Pons (tissue), 1 donor: ENCODE measurements at regions not wholly inside any gene's neighbourhood (a gene's known extent, or its start where the extent isn't known, plus 50 kb on each side); places are given as distances from the start of the nearest gene placed in this dataset.

Source experiments
- DNase-seq: peaks from one replicate; pipeline ENCODE4 v3.0.0-alpha.2; 2016; ENCODE audit warnings: low spot score

DNA sequence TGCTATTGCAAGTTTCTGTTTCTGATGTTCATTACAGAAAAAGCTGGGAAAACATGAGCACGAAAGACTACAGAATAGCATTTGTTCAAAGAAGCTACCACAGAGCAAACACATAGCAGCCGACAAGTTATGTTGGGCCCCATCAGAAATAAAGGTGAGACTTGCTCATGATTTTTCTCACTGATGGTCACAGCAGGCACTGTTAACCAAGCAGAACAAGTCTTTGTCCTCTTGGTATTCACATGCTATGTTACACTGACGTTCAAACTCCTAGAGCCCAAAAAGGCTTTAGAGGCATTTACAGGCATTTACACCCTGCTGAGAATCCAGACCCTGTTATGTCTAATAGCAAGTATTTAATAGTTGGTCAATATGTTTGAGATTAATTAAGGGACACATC is 235.0 kb upstream of the HNMT start:
- DNase-seq, result no peak

DNA sequence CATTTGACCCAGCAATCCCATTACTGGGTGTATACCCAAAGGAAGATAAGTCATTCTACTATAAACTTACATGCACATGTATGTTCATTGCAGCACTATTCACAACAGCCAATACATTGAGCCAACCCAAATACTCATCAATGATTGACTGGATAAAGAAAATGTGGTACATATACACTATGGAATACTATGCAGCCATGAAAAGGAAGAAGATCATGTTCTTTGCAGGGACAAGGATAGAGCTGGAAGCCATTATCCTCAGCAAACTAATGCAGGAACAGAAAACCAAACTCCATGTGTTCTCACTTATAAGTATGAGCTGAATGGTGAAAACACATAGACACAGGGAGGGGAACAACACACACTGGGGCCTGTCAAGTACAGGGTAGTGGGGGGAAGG is 226.7 kb upstream of the HNMT start:
- no peak for DNase-seq

DNA sequence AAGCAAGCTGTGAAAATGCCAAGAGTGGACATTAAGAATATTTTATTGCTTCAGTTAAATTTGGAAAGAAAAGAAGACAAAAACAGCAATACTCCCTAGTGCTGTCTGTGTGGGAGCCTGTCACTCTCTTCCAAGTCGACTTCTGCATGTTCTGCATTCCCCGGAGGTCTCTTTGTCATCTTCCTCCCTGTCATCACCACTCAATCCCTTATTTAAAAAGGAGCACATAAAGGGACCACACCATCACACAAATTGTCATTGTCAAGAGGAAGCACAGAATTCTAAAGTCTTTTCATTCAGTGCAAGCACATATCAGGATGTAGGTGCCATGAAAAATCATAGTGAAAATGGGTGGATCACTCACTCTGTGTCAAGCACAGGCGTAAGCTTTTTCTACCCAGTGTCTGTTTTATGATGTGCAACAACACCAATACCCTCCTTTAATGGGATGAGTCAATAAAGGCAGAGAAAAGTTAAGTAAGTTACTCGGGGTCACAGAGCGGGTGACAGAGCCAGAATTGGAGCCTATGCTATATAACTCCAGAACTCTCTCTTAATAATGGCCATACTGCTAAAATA is 222.4 kb upstream of the HNMT start:
- no peak for DNase-seq

DNA sequence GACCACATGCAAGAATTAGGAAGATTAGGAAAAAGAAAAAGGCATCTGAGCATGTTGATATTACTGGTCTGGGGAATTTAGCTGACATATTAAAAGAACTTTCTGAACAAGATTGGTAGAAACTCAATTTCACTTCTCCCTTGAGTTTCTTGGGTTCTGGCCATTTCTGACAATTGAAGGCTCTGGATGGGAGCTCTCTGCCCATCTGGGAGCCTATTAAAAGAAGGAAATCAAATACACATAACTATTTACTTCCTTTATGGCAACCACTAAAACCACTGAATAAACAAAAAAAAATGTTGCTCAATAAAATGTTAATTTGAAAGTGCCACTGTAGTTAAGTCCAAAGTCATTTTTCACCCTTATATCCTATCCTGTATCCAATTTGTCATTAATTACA is 216.8 kb upstream of the HNMT start:
- no peak for DNase-seq

DNA sequence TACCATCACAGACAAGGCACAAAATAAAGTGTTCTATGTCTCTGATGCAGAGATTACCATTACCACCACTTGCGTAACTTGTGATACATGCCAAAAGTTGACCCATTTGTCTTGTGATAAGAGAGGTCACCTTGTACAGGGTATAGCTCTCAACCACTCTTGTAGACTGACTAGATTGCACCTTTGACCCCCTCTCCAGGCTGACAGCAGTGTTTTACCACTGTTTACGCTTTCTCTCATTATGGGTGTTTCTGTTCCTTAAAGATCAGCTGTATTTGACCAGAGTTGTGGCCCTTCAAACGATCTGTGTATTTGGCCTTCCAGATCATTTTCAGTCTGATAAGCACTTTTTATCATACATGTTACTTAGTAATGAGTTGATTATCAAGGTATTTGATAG is 215.7 kb upstream of the HNMT start:
- DNase-seq, result no peak

DNA sequence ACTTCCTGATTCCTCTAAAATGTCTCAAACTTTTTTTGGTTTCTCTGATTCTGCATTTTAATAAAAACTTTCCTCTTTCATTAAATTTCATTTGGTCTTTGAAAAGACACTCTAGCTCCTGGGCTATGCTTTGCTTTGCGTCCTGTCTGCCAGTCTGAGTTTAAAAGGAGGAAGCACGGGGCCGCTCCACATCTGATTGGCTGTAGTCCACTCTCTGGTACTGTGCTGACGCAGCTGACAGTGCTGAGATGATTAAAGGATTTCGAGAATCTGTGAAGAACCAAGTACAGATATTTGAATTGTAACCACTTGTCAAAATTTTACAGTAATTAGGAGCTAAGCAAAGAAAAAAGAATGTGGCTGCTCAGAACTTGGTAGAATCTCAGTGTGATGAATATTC is 199.6 kb upstream of the HNMT start:
- no peak for DNase-seq

DNA sequence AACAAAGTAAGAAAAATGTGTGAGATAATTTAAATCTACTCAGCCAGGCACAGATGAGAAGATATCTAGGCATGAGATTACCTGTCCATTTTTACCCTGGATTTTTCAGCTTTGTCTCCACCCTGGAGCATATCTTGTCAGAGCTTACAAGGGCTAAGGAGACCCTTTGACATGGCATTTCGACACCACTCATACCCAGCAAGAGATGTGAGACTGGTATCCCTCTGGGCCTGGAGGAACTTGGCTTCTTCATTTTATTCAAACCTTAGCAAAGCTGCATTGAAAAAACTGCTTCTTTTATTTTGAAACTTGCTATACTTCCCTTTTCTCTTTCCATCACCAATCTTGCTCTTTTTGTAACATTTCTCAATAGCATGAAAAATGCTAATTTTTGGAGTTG is 194.9 kb upstream of the HNMT start:
- no peak for DNase-seq

DNA sequence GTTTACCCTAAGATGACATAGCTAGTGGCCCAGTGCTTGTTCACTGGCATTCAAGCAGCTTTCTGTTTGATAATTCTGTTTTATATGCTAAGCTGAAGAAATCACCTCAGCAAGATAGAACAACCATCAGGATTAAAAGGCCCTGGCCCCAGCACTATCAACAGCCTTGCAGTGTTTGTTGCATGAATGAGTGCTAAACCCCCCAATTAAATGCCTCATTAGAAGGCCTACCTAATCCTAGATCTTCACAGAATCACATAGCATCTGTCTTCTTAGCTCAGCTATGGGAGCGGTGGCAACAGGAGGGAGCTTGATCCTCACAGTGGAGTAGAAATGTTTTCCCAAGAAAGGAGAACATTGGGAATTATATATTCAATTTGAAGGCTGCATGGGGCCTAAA is 194.1 kb upstream of the HNMT start:
- no peak for DNase-seq

DNA sequence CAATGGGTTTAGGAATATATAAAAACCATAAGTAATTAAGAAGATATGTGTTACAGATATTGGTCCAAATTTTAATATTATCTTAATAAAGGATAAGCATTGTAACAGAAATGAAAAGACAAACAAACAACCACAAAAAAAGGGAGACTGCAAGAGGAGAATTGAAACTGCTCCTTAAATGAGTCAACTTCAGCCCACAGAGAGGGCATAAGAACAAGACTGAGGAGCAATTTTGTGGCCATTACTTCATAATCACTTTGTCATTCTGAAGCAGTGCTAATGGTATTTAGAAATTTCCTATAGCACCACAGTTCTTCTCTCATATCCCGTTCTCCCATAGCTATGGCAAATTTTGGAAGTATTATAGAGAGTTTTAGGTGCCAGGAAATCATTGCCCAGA is 193.2 kb upstream of the HNMT start:
- no peak for DNase-seq

DNA sequence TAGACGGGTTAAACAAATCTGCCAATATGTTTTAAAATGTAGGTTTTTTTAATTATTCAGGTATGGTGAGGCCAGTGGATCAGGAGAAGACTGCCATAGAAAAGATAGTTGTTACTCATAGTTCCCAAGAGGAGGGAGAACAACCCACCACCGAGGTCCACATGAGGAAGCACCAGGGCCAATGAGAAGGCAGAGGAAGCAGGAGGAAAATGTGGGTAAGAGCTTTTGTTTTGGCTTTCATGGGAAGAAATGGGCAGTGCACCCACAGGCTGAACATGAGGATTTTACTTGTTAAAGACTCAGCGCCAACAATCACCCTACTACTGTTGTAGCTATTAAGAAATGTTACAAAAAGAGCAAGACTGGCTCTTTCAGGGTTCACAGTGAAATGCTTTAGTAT is 191.8 kb upstream of the HNMT start:
- DNase-seq, result no peak

DNA sequence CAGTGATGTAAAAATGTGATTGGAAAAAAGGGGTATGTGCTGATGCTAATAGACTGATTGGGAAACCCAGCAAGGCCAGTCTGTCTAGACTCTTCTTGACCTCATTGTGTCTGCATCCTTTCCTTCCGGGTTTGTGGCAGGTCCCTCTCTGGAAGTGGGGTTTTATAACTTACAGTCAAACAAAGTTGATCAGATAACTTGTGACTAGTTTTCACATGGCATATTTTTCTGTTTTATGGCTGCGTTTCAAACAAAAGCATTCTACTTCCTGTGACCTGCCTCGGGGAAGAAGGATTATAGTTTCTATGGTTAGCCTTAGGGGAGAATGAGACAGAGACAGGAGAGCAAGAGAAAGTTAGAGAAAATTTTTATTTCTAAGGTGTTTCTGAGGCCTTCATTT is 188.7 kb upstream of the HNMT start:
- no peak for DNase-seq

DNA sequence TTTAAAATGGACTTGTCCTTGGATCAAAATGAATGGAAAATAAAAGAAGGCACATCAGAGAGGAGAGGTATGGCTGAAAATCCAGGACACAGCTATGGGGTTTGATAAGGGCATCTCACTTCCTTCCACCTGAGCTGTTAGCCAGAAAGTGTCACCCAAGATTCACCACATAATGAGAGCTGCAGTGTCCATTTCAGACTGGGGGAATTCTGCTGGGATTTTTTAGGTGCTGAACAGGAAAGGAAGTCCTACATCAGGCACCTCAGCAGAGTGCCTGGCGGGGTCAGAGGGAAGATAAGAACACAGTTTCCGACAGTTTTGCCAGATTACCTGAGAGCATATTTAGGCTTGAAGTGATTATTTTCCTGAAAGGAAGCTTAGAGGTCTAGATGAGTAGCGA is 187.6 kb upstream of the HNMT start:
- no peak for DNase-seq

DNA sequence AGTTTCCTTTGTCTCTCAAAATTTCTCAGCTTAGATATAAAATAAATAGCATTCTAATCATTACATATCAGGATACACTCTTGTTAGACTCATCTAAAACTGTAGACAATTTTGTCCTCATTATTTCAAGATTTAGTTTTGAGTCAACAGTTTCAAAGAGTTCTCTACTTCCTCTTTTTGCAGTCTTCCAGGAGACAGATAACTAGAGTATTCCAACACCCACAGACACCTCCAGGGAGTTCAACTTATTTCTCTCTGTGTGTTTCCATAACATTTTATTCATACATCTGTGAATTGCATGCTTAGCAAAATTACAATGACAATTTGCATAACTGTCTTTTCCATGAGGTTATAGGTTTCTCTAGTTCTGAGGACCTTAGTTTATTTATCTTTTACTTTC is 166.6 kb upstream of the HNMT start:
- DNase-seq, result no peak

DNA sequence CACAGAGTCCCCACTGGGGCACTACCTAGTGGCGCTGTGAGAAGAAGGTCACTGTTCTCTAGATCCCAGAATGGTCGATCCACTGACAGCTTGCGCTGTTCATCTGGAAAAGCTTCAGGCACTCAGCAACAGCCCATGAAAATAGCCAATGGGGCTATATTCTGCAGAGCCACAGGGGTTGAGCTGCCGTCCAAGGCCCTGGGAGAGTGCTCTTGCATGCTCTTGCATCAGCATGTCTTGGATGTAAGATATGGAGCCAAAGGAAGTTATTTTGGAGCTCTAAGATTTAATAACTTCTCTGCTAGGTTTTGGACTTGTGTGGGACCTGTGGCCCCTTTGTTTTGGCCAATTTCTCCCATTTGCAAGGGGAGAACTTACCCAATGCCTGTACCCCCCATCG is 164.7 kb upstream of the HNMT start:
- no peak for DNase-seq

DNA sequence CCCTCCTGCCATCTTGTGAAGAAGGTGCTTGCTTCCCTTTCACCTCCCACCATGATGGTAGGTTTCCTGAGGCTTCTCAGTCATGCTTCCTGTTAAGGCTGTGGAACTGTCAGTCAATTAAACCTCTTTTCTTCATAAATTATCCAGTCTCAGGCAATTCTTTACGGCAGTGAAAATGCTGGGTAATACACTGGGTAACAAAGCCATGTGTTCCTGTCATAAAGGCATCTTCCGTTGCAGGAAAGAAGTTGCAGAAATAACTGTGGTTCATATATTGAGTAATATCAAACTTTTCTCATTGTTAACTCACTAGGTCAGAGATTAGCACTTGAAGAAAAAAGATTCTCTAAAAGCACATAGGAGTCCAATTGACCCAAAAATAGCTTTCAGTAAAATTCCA is 163.9 kb upstream of the HNMT start:
- no peak for DNase-seq

DNA sequence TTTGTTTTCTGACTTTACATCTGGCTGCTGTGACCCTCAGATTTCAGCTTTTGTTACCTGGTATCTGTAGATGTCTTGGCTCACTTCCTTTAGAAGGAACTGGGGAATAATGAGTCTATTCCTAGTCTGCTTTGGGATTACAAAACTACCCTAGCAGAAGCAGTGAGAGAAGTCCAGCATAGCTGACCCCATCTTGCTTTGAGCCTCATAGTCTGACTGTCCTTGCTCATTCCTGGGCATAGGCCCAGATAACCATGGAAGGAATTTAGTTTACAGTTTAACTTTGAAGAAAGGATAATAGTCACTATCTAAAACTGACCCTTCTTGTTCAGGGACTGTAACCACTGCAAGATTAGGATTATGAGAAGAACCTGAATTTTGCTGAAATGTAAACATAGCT is 163.0 kb upstream of the HNMT start:
- no peak for DNase-seq

DNA sequence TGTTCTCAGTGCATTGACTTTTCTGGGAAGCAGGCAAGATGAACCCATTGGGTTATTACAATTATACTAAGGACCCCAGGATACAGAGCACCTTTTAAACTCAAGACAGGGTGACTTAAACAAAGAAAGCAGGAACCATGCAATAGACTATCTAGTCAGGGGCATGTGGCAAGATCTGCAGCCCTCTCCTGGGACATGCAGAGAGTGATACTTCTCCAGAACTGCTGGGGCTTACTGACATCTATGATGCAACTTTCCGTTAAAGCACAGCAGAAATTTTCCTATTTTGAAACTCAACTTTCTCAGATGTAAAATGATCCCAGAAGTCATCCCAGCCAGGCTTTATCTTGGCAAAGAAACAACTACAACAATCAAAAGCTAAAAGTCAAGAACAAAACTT is 162.2 kb upstream of the HNMT start:
- DNase-seq, result no peak

DNA sequence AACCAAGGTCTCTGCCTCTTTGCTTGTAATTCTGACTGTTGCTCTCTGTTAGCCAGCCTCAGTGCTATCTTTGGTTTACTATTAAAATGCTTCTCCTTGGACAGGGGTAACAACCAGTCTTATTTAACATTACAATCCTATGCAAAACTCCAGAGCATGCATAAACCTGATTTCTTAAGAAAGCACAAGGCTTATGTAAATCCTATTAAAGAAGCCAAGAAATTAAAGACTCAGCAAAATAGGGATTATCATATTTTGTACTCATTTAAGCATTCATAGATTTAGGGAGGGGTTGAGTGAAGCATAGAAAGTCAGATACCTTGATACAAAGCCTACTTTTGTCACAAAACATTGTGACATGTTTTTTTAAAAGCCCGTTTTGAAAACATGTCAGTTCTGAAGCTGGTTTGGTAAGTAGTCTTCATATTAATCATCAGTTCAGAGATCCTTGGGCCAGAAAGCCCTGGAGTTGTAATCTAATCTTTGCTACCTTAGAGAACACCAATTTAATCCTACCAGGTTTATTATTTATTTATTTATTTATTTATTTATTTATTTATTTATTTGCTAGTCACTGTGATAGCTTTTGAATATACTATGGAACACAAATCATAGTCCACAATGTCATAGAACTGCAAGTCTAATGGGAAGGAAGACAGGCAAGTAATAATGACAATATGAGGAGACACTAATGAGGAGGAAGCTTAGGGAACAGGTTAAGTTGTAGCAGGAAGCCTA is 158.0 kb upstream of the HNMT start:
- DNase-seq, result no peak

DNA sequence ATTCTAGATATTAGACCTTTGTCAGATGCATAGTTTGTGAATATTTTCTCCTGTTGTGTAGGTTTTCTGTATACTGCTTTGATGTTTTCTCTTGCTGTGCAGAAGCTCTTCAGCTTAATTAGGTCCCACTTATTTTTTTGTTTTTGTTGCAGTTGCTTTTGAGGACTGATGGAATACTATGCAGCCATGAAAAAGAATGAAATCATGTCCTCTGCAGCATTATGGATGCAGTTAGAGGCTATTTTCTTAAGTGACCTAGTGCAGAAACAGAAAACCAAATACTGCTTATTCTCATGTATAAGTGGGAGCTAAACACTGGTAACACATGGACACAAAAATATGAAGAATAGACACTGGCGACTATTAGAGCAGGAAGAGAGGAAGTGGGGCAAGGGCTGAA is 155.0 kb upstream of the HNMT start:
- DNase-seq, result no peak

DNA sequence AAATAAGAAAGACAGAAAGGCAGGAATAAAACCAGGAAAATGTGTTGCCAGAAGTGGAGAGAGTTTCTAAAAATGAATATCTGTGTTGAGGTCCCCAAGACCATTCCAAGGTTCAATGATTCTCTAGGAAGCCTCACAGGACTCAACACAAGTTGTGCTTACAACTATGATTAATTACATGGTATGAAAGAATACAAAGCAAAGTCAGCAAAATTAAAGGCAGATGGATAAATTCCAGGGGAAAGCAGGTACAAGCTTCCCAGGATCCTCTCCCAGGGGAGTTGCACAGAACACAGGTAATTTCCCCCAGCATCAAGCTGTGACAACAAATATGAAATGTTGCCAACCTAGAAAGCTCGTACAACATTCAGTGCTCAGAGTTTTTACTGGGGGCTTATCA is 154.4 kb upstream of the HNMT start:
- no peak for DNase-seq

DNA sequence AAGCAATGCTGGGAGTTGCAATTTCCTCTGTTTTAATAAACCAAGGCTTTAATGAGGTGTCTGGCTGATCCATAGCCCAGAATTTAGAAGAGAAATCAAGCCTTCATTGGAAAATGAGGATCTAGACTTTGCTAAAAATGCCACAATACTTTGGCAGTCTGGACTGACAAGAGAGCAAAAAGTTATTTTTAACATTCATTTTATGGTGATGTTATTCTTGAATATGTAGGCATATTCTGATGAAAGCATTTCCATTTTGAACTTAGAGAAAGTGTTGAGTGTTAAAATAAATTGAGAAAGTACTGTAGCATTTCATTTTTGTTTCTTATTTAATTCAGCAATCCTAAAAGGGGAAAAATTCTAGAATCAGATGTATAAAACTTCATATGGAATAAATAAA is 151.8 kb upstream of the HNMT start:
- DNase-seq, result no peak

DNA sequence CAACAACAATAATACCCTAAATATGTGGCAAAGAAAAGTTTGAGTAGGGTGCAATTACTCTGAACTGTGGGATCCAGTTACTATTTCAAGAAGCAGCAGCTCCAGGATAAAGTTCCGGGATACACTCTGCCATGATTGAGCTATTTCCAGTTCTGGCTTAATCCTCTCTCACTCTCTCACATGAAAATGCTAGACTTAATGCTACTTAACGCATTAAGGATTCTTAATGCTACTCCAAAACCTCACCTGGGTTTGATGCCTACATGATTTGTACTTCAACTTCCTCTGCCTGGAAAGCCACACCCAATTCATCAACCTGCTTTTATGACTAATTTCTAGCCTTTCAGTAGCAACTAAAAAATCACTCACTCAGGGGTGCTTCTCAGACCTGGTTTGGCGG is 151.1 kb upstream of the HNMT start:
- no peak for DNase-seq

DNA sequence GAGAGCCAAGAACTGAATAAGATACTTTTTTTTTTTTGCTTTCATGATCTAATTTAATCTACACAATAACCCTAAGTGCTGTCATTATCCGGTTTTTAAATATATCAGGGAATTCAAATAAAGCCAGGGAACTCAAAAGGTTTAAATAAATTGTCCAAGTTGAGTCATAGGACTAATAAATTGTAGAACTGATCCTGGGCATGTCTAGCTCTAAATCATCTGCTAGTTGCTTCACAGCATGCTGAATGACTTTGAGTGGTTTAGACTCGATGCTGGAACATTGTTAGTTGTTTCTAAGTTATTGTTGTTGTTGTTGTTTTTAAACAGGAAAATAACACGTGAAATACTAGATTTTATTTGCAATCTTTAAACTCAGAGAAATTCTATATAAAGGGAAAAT is 147.2 kb upstream of the HNMT start:
- DNase-seq, result no peak

DNA sequence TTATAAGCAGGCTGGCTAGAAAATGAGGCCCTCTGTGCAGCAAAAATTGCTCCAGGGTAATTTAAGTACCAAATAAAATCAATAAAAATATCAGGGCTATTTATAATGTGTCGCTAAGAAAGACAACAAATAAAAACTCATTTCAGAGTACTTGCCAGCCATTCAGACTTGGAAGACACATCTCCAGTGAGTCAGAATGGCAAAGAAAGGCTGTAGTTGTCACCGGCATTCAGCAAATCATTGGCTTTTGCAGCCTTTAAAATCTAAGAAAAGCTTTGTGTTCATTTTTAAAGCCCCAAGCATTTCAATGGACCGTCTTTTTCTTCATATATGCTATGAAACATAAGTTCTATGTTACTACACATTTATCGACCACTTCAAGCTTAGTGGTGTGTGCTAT is 141.1 kb upstream of the HNMT start:
- DNase-seq, result no peak

DNA sequence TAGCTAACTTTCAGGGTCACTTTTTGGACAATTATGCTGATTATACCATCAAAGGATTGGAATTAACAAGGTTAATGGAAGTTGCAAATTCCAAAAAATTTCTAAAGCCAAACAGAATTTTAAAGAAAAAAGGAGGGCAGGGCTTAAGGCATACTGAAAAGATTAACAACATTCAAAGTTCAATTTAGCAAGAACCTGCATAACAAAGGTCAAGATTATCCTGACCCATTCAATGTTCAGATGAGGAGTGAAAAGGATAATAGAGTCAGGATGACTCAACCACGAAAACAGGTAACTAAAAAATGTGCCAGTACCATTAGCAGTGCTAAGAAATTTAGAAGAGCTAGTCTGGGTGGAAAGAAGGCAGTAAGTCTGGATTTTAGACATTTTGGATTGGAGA is 139.8 kb upstream of the HNMT start:
- no peak for DNase-seq
